ENCODE measurements at regions not wholly inside any gene's neighbourhood (a gene's known extent, or its start where the extent isn't known, plus 50 kb on each side); places are given as distances from the start of the nearest gene placed in this dataset.

DNA sequence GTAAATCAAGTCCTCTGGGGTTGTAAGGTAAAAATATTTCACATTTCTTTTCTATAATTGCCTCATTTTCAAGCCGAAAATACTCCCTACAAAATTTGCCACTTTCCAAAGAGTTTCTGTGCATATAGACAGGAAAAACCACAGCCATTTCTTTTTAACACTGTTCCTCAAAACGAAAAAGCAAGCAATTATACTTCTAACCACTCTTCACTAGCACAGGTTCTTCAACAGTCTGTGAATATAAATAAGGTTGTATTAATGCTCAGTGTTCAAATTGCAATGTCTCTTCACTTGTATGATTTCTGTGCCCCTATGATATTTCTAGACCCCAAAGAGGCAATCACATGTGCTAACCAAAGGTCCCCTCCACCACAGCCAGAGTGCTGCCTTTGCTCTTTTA lies 206.0 kb downstream of the SIM1 start:
- TF ChIP-seq POLR2A (IDR thresholded peaks at IDR 0.05; ENCODE audit: low read depth, low read length): no peak
- FAIRE-seq (no peak), DNase-seq (ENCODE audit: insufficient read length, low spot score) (no peak)

DNA sequence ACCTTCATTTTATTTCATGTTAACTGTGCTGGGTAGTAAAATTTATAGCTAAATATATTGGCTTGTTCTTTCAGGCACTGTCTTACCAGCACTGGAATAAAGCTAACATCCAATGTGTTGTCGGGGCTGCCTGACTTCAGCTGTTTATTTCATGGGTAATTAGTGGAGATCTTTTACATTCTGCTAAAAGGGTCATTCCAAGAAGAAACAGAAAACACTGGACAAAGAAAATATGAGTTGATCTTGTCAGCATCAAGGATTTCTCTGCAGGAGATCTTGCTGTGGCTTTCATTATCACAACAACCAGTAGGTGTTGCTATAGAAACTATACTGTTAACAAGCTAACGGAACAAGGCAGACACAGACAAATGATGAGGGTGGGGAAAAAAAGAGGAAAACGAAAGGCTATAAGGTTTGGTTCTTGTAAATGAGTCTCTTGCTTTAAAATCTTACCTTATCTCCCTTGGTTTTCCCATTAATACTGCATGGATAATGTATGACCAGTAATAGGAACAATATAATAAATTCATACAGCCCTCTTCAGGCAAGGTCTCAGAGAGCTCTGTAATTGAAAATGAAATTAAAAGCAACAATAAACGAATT lies 206.8 kb downstream of the SIM1 start:
- DNase-seq (ENCODE audit: insufficient read length, low spot score): peak; percentile 1
- TF ChIP-seq POLR2A (IDR thresholded peaks at IDR 0.05; ENCODE audit: low read depth, low read length): no peak
- peak; percentile 64 for FAIRE-seq

DNA sequence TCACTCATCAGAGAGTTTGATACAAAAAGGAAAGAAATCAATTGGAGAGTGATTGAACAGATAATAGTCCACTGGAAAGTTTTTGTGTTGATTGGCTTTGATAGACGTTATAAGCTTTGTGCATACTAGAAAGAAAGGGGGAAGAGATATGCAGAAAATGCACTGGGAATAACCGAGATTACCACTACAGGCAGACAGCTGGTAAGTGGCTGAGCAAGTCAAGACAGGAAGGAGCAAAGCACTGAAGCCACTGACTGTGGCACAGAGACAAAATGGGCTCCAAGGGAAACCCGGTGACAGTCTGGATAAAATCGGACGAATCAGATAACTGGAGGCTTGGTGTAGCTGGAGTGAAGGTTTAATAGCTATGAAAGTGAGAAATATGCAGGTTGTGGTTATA lies 209.0 kb downstream of the SIM1 start:
- no peak for FAIRE-seq

DNA sequence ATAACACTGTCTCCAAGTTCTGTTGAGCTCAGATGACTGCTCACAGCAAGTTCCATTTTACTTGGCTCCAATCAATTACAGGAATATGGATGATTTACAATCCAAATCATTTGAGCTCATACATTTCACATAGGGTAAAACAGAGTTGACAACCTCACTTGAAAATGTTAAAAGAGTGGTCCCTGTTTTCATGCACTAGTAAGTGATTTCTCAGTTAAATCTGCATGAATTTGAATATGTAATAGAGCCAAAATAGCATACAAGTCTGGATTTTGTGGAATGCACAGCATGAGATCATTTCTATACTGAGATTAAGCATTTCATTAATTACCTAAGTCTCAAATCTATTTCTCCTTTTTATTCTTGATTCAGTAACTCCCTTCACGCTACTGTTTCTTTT lies 217.6 kb downstream of the SIM1 start:
- FAIRE-seq (no peak), DNase-seq (ENCODE audit: insufficient read length, low spot score) (no peak)
- TF ChIP-seq POLR2A (IDR thresholded peaks at IDR 0.05; ENCODE audit: low read depth, low read length): no peak

More for the DNA sequence above, 209.0 kb downstream of the SIM1 start:
- TF ChIP-seq POLR2A (IDR thresholded peaks at IDR 0.05; ENCODE audit: low read depth, low read length): no peak
- DNase-seq (ENCODE audit: insufficient read length, low spot score): no peak

DNA sequence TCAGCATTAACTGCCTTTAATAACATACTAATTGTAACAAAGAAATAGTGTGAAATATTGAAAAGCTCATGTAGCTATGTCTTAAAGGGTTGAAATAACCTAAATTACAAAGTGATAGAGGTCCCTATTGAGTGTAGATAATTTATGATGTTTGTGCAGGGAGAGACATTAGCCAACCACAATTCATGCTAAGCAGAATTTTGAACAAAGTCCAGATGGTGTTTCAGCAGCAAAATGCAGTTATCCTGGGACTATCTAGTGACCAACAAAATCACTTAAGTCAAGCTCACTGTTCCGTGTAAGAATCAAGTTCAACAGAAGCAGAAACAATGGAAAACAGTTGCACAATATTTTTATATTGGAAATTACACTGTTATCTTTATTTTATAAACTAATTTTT lies 218.5 kb downstream of the SIM1 start:
- DNase-seq (ENCODE audit: insufficient read length, low spot score): no peak
- FAIRE-seq: no peak
- no peak for TF ChIP-seq POLR2A (IDR thresholded peaks at IDR 0.05; ENCODE audit: low read depth, low read length)

DNA sequence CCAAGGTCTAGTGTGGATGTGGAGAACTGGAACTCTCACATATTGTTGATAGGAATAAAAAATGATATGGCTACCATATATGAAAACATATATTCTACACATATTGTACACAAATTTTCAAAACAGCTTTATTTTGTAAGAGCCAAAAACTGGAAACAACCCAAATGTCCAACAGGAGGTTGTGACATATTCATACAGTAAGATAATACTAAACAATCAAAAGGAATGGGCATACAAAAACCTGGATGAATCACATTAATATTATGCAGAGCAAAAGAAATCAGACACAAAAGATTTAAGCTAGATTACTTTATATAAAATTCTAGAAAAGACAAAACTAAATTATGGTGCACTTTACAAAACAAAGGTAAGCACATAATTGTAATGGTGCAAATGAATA lies 223.9 kb downstream of the SIM1 start:
- DNase-seq (ENCODE audit: insufficient read length, low spot score): no peak
- no peak for FAIRE-seq
- no peak for TF ChIP-seq POLR2A (IDR thresholded peaks at IDR 0.05; ENCODE audit: low read depth, low read length)

DNA sequence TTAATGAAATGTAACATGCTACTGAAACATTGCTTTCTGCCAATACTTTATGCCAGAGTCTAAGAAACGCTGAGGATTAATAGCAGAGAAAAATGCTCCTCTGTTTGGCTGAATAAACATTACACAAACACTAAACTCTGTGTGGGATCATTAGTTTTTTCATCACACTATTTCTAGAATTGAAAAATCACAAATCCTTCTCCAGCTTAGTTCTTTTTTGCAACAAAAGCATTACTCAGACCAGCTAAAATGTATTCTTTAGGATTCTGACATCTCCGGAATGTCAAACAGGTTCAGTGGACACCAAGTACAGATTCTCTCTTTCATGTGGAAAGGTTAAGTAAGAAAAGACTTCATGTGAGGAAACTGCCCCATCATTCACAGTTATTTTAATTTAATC lies 226.9 kb downstream of the SIM1 start:
- FAIRE-seq (no peak), DNase-seq (ENCODE audit: insufficient read length, low spot score) (no peak)
- no peak for TF ChIP-seq POLR2A (IDR thresholded peaks at IDR 0.05; ENCODE audit: low read depth, low read length)

DNA sequence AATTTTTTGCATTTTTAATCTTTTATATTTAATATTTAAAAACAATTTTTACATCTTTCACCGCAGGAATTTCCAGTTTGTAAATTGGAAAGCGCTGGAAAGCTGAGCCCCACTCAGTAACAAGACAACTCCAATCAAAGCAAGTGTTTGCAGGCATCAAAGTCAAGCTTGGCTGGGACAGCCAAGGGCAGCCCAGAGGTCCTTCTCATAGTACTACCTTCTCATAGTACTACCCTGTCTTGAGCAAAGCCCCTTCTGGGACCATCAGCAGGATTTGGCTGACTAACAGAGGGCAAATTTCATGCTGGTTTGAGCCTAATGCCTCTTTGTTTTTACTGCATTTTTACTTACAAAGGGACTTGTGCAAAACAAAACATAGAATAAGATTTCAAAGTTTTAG lies 228.3 kb downstream of the SIM1 start:
- DNase-seq (ENCODE audit: insufficient read length, low spot score) (no peak), FAIRE-seq (no peak)
- no peak for TF ChIP-seq POLR2A (IDR thresholded peaks at IDR 0.05; ENCODE audit: low read depth, low read length)

DNA sequence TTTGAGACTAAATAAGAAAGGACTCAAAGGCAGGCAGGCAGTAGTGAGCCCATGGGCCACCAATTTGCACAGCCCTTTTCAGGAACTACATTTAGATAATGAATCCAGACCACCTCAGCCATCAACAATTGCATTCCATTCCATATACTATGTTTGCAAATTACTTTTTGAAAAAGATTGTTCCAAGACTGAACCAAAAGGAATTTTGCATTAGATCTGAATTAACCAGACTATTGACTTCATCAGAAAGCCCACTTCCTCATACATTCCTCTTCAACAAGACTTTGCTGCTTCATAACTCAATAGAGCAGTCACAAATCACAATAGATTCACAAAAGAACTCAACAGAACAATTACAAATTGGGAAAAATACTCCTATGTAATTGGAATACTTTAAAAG lies 229.1 kb downstream of the SIM1 start:
- no peak for TF ChIP-seq POLR2A (IDR thresholded peaks at IDR 0.05; ENCODE audit: low read depth, low read length)
- no peak for DNase-seq (ENCODE audit: insufficient read length, low spot score)
- no peak for FAIRE-seq

DNA sequence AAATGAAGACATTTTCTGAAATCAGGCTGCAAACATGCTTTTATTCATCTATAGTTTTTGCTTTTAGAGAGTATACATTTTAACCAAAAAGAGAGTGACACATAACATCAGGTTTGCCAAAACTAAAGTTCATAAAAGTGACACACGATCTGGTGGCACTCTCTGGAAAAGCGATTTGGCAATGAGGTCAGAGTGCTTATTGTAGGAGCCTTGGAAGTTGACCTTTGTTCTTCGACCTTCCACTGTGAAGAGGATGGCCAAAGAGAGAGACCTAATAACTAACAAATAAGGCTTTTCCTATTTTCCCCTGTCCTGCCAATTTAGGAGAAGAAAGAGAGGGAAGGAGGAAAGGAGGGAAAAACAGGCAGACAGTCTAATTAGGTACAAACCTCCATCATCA lies 230.1 kb downstream of the SIM1 start:
- FAIRE-seq (no peak), DNase-seq (ENCODE audit: insufficient read length, low spot score) (no peak)
- TF ChIP-seq POLR2A (IDR thresholded peaks at IDR 0.05; ENCODE audit: low read depth, low read length): no peak

DNA sequence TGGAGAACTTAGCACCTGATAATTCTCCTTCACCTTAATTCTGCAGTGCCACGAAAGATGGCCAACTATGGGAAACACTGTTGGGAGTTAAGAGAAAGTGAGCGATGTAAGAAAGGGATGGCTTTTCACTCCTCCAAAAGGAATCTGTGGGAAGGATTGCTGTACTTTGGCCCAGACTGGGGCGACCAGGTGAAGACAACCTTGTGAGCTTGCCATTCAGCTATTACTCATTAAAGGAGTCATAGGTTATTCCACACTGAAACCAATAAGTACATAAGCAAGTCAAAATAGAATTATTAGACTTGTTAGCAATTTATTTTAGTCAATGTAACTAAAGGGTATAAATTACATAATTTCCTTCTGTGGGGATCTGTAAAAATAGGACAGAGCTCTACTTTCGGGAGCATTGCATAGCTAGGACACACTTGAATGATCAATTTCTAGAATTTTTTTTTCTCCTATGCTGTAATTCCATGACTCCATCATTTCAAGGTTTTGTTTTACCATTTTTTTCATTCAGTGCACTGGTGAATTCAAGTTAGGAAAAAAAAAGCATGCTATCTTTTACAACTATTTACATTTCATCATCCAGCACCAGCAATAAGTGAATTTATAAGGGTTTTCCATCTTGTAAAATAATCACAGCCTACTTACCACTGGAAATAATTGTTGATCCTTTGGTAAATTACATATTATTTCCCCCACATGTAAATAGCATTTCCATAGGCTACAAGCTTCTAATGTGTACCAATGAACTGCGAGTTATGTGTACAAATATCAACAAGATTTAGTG lies 231.7 kb downstream of the SIM1 start:
- FAIRE-seq (no peak), DNase-seq (ENCODE audit: insufficient read length, low spot score) (no peak)
- no peak for TF ChIP-seq POLR2A (IDR thresholded peaks at IDR 0.05; ENCODE audit: low read depth, low read length)

DNA sequence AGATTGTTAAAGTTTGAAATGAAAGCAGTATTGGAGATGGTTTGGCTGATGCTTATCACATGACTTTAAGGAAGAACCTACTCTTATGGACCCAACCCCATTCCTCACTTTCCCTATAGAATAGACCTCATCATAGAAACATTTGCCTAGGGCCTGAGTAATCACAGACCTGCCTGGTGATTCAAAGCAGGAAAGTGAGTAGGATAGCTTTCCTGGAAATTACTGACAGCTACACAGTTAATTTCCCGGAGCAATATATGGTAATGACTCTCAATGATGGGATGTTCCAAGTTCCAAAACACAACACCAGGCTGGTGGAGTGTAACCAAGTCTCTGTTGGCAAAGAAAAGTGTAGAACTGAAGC lies 233.8 kb downstream of the SIM1 start:
- FAIRE-seq: peak; percentile 30

DNA sequence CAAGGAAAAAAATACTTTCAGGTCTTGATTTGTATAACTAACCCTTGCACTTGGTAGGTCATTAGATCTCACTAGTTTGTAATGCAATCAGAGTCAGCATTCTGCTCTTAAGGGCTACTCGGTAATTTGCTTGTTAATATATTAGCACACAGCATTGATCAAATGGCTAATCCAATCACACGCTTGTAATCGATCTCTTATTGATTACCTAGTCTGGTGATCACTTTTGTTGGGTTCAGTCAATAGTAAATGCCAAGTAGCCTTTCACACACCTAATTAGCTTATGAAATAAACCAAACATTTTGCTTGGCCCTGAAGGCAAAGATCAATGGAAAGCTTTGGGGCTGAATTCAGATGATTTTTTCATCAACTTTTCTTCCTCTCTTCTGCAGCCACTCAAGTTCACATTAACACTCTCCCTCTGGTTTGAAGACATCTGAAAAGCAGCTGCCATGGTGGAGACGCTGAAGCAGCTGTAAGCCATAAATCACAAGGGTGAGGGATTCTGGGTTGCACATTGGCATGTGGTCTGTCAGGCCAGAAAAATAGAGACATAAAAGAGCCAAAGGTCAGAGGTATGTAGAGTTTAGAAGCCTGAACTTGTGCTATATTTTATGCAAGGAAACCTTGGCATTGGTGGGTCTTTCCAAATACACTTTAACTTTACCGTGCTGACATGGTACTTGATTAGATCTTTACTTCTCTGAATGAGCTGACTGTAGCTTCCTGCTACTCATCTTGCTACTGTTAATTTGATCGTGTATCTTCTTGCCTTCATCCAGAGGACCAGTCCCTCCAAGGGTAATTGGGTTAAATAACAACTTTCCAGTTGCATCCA lies 234.4 kb downstream of the SIM1 start:
- no peak for DNase-seq (ENCODE audit: insufficient read length, low spot score)
- FAIRE-seq: peak; percentile 62

More for the DNA sequence above, 233.8 kb downstream of the SIM1 start:
- TF ChIP-seq POLR2A (IDR thresholded peaks at IDR 0.05; ENCODE audit: low read depth, low read length): no peak
- no peak for DNase-seq (ENCODE audit: insufficient read length, low spot score)

DNA sequence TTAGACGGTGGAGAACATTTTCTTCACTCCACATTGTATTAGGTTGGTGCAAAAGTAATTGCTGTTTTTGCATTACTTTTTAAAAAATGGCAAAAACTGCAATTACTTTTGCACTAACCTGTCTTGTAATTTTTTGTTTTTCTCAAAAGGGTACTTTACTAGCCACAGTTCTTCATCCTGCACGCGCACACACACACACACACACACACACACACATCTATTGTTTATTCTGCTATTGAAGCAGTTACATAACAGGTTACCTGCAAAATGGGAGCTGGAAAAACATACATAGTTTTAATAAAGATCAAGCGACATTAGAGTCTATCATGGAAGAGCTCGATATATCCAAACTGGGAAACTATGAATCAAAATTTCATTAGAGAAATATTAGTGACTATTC lies 235.2 kb downstream of the SIM1 start:
- DNase-seq (ENCODE audit: insufficient read length, low spot score) (no peak), FAIRE-seq (no peak)
- no peak for TF ChIP-seq POLR2A (IDR thresholded peaks at IDR 0.05; ENCODE audit: low read depth, low read length)

More for the DNA sequence above, 234.4 kb downstream of the SIM1 start:
- TF ChIP-seq POLR2A (IDR thresholded peaks at IDR 0.05; ENCODE audit: low read depth, low read length): no peak
